GM06990 (cell line): ENCODE measurements at regions not wholly inside any gene's neighbourhood (a gene's known extent, or its start where the extent isn't known, plus 50 kb on each side); places are given as distances from the start of the nearest gene placed in this dataset.

Experiments used
- DNase-seq: peaks from one replicate; pipeline ENCODE4 v3.0.0-alpha.2; 2011; ENCODE audit not compliant: insufficient read length; ENCODE audit errors: extremely low read depth
- H3K27me3 ChIP-seq: replicated peaks from 2 replicates; pipeline ENCODE4 v1.6.0; 2011; ENCODE audit warnings: low read length; ENCODE audit not compliant: control insufficient read depth, insufficient read depth
- H3K36me3 ChIP-seq: 2 replicates; pipeline ENCODE4 v1.5.1; 2011; ENCODE audit warnings: low read length; ENCODE audit not compliant: control insufficient read depth, insufficient read depth
- H3K4me3 ChIP-seq: replicated peaks from 2 replicates; pipeline ENCODE4 v1.5.1; 2011; ENCODE audit warnings: low read depth, mild to moderate bottlenecking, control low read depth, low read length
- CTCF ChIP-seq: IDR thresholded peaks from 2 replicates; pipeline ENCODE4 v1.5.1; 2011; ENCODE audit warnings: low read length, control low read depth, mild to moderate bottlenecking, inconsistent platforms; ENCODE audit not compliant: insufficient read depth, poor library complexity, severe bottlenecking

GRCh38 chr3:59658274-59658673 lies 608.4 kb upstream of the CFAP20DC start:
- no peaks in the 10 kb centered on the region for H3K36me3 ChIP-seq
- TF ChIP-seq CTCF, result no peak
- H3K4me3 ChIP-seq, result no peak overlapping the region
- DNase-seq, result no peak
- no peaks in the 10 kb centered on the region for H3K27me3 ChIP-seq

- DNase-seq, result no peak
- TF ChIP-seq CTCF, result no peak
These were observed 605.7 kb upstream of the CFAP20DC start for GRCh38 chr3:59655418-59656015.

GRCh38 chr3:59654480-59655417 lies 604.9 kb upstream of the CFAP20DC start:
- no peak for DNase-seq
- no peak for TF ChIP-seq CTCF
- H3K4me3 ChIP-seq, result no peak overlapping the region
- H3K36me3 ChIP-seq, result no peaks in the 10 kb centered on the region
- no peaks in the 10 kb centered on the region for H3K27me3 ChIP-seq

More at GRCh38 chr3:59655418-59656015, 605.7 kb upstream of the CFAP20DC start:
- H3K27me3 ChIP-seq, result no peaks in the 10 kb centered on the region
- no peaks in the 10 kb centered on the region for H3K36me3 ChIP-seq
- H3K4me3 ChIP-seq, result no peak overlapping the region

GRCh38 chr3:59654123-59654479 lies 604.3 kb upstream of the CFAP20DC start:
- no peaks in the 10 kb centered on the region for H3K27me3 ChIP-seq
- no peaks in the 10 kb centered on the region for H3K36me3 ChIP-seq
- no peak for TF ChIP-seq CTCF
- DNase-seq, result no peak
- no peak overlapping the region for H3K4me3 ChIP-seq

- no peak for TF ChIP-seq CTCF
- H3K4me3 ChIP-seq, result no peak overlapping the region
These were observed 603.7 kb upstream of the CFAP20DC start for GRCh38 chr3:59653405-59654122.

More at GRCh38 chr3:59653405-59654122, 603.7 kb upstream of the CFAP20DC start:
- Histone ChIP-seq H3K36me3 (no peaks in the 10 kb centered on the region), H3K27me3 (no peaks in the 10 kb centered on the region)
- DNase-seq, result no peak
